ENCODE measurements at regions not wholly inside any gene's neighbourhood (a gene's known extent, or its start where the extent isn't known, plus 50 kb on each side); places are given as distances from the start of the nearest gene placed in this dataset.

- ChIA-PET CTCF (ENCODE audit: partially characterized antibody) (no interaction called here), POLR2A (ENCODE audit: partially characterized antibody) (no interaction called here)
- no peak overlapping the region for H3K4ac ChIP-seq (replicated peaks; ENCODE audit: insufficient read length, low read depth, low read length)
- no peak overlapping the region for H3K14ac ChIP-seq (ENCODE audit: insufficient read length)
- H2BK15ac ChIP-seq (ENCODE audit: low read length), result no peak overlapping the region
- no peak overlapping the region for H4K5ac ChIP-seq (ENCODE audit: insufficient read length, low read depth, low read length)
- H3K9ac ChIP-seq (replicated peaks in 1 of 4; ENCODE audit: extremely low read depth in 1 of 4, low read depth in 3 of 4, low read length in 3 of 4), result no peak overlapping the region
- no peaks in the 10 kb centered on the region for H3K36me3 ChIP-seq (ENCODE audit: control insufficient read depth in 2 of 4, insufficient read depth in 4 of 4, low read length in 3 of 4)
- no peak overlapping the region for H2BK12ac ChIP-seq (ENCODE audit: low read depth, low read length)
- no peak overlapping the region for H3K27ac ChIP-seq (ENCODE audit: low read depth, low read length)
- no peak overlapping the region for H2BK120ac ChIP-seq (replicated peaks; ENCODE audit: low read depth, low read length)
- TF ChIP-seq POLR2AphosphoS5 (IDR thresholded peaks at IDR 0.05; ENCODE audit: low read depth, low read length), result no peak
- TF ChIP-seq CTCF (IDR thresholded peaks at IDR 0.05; ENCODE audit: control extremely low read depth in 1 of 3, insufficient read depth in 1 of 3, low read depth in 1 of 3, low read length in 3 of 3), result no peak
- TF ChIP-seq GTF2F1 (IDR thresholded peaks at IDR 0.05; ENCODE audit: borderline replicate concordance, low read depth, low read length), result no peak
- TF ChIP-seq EGR1 (IDR thresholded peaks at IDR 0.05; ENCODE audit: borderline replicate concordance, low read depth, low read length), result no peak
- TF ChIP-seq RBBP5 (IDR thresholded peaks at IDR 0.05; ENCODE audit: borderline replicate concordance, low read depth, low read length), result no peak
- no peak for TF ChIP-seq CTBP2 (IDR thresholded peaks at IDR 0.05; ENCODE audit: borderline replicate concordance, insufficient read depth, insufficient read length, low read length)
- no peak for TF ChIP-seq BCL11A (IDR thresholded peaks at IDR 0.05; ENCODE audit: low read depth in 2 of 2, low read length in 2 of 2)
- TF ChIP-seq KDM4A (IDR thresholded peaks at IDR 0.05; ENCODE audit: low read depth, low read length, severe bottlenecking), result no peak
- H2AK5ac ChIP-seq (ENCODE audit: low read depth, low read length), result no peak overlapping the region
- no peak overlapping the region for H3K18ac ChIP-seq (ENCODE audit: extremely low read depth, low read length)
- FAIRE-seq (no peak), DNase-seq (ENCODE audit: low read depth in 1 of 2, low spot score in 2 of 2) (no peak)
- no peak overlapping the region for H4K8ac ChIP-seq (ENCODE audit: extremely low read depth, insufficient read depth, low read length)
- peaks cover 12% of the 10 kb centered on the region; the same call in 1 of the 2 replicates for H3K23me2 ChIP-seq (ENCODE audit: low read depth, low read length)
- no peak overlapping the region for H3K4me2 ChIP-seq (ENCODE audit: insufficient read depth in 1 of 2, low read depth in 2 of 2, low read length in 2 of 2)
- no peak overlapping the region for H2BK20ac ChIP-seq (ENCODE audit: low read length)
- H2BK5ac ChIP-seq (ENCODE audit: low read depth, low read length), result no peak overlapping the region
- no peak overlapping the region for H4K91ac ChIP-seq (replicated peaks; ENCODE audit: insufficient read length, low read length)
- peaks cover 0 to 5% of the 10 kb centered on the region in 2 experiments for H4K20me1 ChIP-seq (replicated peaks in 1 of 2; ENCODE audit: control insufficient read depth in 1 of 2, insufficient read depth in 2 of 2, low read length in 2 of 2)
- peaks cover 84 to 88% of the 10 kb centered on the region in 2 experiments for H3K9me3 ChIP-seq (ENCODE audit: insufficient read depth in 2 of 2, low read depth in 1 of 2, low read length in 1 of 2)
- H3K4me1 ChIP-seq (replicated peaks in 1 of 4; ENCODE audit: control insufficient read depth in 3 of 4, insufficient read depth in 4 of 4, low read length in 3 of 4), result no peaks in the 10 kb centered on the region
- no peaks in the 10 kb centered on the region for H3K79me2 ChIP-seq (ENCODE audit: control insufficient read depth in 1 of 2, insufficient read depth in 2 of 2, low read length in 2 of 2)
- no peaks in the 10 kb centered on the region for H3K27me3 ChIP-seq (replicated peaks in 1 of 4; ENCODE audit: control insufficient read depth in 3 of 4, extremely low read depth in 1 of 4, insufficient read depth in 3 of 4, low read length in 3 of 4)
- WGBS, 2 experiments (ENCODE audit: extremely low coverage in 1 of 2, insufficient coverage in 1 of 2, insufficient read length in 1 of 2, insufficient replicate concordance in 2 of 2, low coverage in 1 of 2, low lambda C conversion rate in 2 of 2, missing lambda C conversion rate in 1 of 2), result 62% methylated on average over 8 of the region's 8 CpGs; no CpG with 5 or more reads in 1 of the 2 experiments
- H3K56ac ChIP-seq (replicated peaks; ENCODE audit: insufficient read length, low read depth, low read length), result no peak overlapping the region
- no peaks in the 10 kb centered on the region for H3K79me1 ChIP-seq (ENCODE audit: low read depth, low read length)
- no peak overlapping the region for H2AFZ ChIP-seq (ENCODE audit: low read length)
- no peak overlapping the region for H3K4me3 ChIP-seq (ENCODE audit: extremely low read depth in 1 of 4, insufficient read depth in 2 of 4, low read depth in 3 of 4, low read length in 4 of 4)
- no peak overlapping the region for H3K23ac ChIP-seq (ENCODE audit: insufficient read length)
These were observed 58.7 kb upstream of the ACTRT2 start for GRCh38 chr1:2962541-2962940.
